GM21619 (cell line): ENCODE measurements at regions not wholly inside any gene's neighbourhood (a gene's known extent, or its start where the extent isn't known, plus 50 kb on each side); places are given as distances from the start of the nearest gene placed in this dataset.
"Not testable (repeated sequence)": the region's sequence is repeated elsewhere in the genome, so short reads cannot be mapped to it uniquely, and the experiment has no call there.

ENCODE experiments used
- ATAC-seq: cut with Tn5 transposase; IDR thresholded peaks from one replicate; pipeline ENCODE4 v1.9.1; 2021; ENCODE audit not compliant: unreplicated experiment

DNA sequence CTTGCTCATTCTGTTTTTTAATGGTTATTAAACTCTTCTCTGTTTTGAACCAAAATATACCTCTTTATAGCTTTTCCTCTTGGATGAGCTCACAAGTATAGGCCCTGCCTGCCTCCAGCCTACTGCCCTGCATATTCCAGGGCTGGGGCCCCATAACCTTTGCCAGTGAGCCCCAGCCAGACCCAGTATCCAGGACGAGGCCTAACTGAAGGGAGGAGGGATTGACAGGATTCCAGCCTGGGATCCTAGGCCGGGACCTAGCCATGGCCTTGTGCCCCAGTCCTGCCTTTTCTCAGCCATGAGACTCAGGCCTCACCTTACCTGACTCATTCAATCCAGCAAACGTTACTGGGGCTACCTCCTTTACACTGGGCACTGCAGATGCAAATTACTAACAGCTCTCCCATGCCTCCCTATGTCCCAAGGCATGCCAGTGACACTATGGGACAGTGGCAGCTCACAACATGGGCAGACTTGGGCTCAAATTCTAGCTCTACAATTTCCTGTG is 159.2 kb downstream of the DDX1 start:
- ATAC-seq = no peak

DNA sequence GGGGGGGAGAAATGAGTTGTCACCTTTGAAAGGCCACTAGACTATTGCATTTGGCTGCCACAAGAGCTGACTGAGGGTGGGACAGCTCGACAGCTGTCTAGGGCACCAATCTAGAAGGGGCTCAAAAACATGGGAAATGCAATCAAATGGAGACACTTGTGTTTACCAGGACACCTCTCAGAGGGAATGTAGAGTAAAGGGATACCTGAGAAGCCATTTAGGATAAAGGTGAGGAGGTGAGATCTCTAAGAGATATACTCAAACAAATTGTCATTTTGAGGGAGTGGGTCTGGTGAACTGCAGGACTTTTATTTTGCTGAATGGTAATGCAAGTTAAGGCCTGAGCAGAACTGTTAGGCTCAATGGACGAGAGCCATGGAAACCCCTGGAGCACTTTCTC is 159.8 kb downstream of the DDX1 start:
- no peak for ATAC-seq

DNA sequence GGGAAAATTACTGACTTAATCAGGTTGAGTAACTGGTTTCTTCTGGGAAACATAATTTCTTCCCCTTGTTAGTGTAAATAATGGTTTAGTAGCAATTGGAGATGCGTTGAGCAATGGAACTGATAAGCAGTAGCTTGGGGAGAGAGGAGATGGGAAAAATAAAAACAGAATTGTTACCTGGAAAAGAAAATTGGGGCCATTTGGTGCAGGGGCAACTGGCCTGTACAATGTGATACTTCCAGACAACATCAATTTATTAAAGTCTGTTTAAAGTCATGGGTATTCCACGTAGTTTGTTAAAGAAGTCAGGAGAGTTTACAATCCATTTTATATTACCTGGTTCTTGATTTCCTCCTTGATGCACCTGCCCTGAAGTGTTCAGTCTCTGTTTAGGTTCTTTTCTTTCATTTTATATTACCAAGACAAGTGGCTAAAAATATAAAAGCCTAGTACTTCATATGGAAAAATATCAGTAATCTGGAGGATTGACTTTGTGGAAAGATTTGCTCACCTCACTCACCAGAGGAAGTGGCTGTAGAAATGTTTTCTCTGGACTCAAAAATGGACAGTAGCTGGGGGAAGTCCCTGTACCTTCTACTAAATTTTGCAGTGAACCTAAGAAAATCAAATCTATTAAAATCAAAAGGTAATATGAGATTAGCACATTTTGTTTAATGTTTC is 161.0 kb downstream of the DDX1 start:
- ATAC-seq = no peak

DNA sequence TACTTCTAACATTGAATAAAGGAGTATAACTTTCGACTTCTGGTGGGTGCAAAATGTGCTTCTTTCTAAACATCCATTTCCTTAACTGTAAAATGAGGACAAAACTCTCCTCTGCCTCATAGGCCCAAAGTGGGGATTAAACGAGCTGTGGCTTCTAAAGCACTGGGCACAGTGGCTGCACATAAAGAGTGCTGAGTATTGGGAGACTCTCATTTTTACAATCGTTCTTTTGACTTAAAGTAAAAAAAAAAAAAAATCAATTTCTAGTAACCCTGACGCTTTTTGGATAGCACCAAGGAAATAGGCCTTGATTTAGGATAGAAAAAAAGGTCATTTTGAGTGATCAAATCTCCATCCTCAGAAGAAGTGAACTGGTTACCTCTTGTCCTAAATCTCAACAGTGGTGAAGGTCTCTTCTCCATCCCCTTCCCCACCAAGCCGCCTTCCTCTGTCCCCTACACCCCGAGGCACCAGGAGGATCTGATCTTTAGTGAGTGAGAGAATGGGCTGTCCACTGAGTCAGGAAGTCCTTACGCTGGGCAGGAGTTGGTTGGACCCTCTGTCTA is 161.6 kb downstream of the DDX1 start:
- no peak for ATAC-seq

DNA sequence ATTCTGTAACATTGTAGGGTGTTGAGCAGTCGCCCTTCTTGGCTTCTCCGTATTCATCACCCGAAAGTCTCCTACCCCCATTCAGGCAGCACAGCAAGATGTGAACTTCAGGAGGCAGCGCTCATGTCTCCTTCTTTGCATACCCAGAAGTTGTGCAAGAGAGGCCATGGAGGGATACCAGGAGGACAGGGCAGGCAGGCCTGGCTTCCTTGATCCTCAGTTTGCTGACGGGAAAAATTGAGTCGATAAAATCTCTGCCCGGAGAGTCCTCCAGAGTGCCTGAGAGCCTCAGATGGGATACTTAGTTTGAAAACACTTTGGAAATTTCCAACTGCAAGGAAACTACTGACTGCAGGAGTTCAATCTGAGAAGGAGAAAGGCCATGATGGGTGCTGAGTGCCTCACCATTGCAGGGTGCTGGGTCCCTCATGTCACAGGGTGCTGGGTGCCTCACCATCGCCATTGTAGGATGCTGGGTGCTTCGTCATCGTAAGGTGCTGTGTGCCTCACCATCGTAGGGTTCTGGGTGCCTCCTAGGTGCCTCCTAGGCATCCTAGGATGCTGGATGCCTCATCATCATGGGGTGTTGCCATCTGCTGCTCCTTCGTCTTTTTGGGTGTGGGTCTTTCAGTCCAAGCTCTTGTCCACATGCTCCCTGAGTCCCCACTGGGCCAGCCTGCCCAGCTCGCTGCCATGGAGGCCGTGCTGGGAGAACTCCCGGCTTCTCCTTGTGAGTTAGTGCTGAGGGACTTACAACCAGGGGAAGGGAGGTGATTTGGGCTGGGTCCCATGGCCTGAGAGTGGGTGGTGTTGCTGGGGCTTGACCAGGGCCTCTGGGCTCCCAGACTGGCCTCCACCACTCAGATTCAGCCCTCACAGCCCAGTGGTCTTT is 162.4 kb downstream of the DDX1 start:
- ATAC-seq = no peak

DNA sequence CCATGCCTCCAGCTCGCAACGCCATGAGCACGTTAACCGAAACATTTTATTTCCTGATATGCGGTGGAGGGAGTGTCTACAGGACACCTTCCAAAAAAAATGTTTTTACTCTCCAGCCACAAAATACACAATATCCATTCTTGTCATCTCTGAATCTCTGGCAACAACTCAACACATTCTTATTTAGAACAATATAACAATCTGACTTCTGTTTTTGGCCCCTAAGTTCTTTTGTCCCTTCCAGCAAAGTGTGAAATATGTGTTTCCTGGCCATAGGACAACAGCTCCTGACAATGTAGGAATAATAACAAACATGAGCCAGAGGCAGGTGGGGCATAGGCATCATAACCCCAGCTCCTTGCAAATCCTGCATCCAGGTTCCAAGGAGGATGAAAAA is 163.0 kb downstream of the DDX1 start:
- no peak for ATAC-seq

DNA sequence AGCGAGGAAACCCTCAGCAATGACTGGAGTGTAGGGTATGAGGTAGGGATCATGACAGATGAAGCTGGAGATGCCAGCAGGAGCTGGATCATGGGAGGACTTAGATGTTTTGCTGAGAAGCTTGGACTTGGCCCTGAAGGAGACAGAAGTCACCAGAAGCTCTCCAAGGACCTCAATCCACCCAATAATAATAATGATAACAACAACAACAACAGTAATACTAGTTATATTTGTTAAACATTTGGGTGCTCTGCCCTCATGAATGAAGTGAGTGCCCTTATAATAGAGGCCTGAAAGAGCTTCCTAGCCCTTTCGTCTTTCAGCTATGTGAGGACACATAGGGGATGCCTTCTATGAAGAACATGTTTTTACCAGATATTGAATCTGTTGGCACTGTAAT is 163.9 kb downstream of the DDX1 start:
- no peak for ATAC-seq

DNA sequence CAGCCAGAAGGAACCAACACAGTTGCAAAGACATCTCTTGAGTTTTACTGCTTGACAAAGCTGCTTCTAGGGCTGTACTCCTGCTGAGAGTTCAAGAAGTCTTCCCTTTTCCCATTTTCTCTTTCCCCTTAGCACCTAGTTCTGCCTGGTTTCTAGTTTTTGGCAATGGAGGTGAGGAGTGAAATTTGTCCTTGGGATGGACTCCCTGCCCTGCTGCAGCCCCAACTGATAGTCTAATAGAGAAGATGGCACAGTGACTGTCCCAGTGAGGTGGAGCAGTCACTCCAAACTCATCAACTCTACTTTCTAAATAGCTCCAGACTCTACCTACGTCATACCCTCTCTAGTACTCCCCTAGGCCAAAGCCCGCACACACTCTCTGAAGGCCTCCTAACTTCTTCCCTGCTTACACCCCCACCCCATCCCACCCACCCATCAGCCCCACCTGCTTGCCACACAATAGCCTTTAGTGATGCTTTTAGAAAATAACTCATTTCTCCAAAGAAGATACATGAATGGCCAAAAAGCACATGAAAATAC is 164.4 kb downstream of the DDX1 start:
- no peak for ATAC-seq

DNA sequence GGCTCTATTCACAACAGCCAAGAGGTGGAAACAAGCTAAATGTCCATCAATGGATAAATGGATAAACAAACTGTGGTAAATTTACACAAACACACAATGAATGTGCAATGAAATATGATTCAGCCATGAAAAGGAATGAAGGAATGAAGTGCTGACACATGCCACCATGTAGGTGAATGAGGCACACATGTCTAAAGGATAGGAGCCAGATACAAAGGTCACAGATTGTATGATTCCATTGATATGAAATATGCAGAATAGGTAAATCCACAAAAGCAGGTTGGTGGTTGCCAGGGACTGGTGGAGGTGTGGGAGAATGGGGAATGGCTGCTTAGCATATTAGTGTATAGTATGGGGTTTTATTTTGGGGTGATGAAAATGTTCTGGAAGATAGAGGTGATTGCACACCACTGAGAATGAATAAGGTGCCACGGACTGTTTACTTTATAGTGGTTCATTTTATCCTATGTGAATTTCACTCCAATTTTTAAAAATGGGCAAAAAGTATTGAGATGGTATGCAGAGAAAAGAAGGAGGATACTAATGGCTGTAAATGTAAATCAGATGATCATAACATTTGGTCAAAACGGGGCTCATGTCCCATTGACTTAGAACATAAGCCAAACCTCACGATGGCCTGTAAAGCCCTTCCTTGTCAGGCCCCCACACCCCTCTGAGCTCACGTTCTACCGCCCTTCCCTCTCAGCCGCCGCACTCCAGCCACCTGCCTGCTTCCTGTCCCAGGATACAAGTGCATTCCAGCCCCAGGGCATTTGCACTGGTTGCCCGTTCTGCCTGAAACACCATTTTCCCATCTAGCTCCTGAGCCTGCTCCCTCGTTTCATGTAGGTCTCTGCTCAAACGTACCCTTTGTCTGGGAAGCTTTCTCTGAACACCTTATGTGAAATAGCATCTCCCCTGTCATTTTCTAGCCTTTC is 165.5 kb downstream of the DDX1 start:
- no peak for ATAC-seq

DNA sequence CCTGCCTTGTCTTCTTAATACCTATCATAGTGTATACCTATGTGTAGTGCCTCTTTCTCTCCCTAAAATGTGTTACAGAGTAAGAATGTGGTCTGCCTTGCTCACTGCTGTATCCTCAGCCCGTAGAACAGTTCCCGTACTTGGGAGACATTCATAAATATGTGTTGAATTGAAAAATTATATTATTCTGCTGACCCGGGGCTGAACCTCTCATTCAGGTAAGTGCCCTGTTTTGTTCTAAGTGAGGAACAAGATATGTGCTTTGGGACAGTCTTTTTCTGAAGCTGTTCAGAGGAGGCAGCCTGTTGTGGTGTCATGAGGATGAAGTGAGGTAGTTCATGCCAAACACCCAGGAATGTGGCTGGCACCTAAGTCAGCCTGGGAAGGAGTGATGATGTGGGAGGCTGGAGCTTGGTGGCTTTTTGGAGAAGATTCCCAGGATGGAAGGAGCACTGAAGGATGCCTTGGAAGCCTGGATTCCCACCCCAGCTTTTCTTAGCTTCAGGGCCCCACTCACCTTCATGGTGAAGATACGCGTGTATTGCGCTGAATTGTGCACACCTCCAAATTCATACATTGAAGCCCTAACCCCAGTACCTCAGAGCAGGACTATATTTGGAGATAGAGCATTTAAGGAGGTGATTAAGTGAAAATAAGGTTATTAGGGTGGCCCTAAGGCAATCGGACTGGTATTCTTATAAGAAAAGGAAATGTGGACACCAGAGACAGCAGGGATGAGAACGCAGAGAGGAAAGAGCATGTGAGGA is 166.3 kb downstream of the DDX1 start:
- no peak for ATAC-seq

DNA sequence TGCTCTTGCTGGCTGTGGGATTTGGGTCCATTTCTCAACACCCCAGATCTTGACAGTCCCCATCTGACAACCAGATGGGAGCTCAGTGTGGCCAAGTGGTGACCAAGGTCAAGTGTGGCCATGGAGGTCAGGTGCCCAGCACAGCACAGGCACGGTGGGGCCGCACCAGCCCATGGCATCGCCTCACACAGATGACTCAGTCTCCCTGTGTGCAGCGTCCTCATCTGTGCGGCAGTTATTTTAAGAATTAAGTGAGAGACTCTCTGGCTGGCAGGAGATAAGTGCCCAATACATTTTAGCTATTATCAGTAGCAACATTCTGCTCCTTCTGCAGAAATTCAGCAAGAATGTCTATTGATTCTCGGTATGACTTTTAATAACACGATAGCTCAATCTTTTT is 167.2 kb downstream of the DDX1 start:
- ATAC-seq = no peak

DNA sequence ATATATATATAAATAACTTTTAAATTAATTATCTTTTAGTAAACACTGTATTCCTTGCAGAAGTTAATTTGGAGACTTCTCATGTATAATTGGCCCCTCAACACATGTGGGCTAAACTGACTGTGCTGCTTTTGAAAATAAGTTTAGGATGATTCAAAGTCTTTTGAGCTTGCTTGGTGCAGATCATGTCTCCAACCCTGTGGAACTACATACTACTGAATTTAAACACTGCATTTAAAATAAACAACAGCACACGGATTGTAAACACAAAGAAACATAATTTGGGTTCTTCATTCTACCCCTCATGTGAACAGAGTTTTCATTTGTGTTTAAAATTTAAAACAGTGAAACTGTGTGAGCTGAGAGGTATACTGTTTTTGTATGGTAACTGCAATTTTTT is 167.7 kb downstream of the DDX1 start:
- ATAC-seq = no peak

DNA sequence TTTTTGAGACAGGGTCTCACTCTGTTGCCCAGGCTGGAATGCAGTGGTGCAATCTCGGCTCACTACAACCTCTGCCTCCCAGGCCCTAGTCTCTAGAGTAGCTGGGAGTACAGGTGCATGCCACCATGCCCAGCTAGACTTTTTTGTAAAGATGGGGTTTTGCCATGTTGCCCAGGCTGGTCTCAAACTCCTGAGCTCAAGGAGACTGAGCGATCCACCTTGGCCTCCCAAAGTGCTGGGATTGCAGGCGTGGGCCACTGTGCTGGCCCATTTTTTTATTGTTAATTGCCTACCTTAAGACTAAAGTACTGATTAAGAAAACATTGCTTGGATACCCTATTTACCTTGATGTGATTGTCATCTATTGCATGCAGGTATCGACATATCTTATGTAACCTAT is 168.1 kb downstream of the DDX1 start:
- ATAC-seq = not testable (repeated sequence)

DNA sequence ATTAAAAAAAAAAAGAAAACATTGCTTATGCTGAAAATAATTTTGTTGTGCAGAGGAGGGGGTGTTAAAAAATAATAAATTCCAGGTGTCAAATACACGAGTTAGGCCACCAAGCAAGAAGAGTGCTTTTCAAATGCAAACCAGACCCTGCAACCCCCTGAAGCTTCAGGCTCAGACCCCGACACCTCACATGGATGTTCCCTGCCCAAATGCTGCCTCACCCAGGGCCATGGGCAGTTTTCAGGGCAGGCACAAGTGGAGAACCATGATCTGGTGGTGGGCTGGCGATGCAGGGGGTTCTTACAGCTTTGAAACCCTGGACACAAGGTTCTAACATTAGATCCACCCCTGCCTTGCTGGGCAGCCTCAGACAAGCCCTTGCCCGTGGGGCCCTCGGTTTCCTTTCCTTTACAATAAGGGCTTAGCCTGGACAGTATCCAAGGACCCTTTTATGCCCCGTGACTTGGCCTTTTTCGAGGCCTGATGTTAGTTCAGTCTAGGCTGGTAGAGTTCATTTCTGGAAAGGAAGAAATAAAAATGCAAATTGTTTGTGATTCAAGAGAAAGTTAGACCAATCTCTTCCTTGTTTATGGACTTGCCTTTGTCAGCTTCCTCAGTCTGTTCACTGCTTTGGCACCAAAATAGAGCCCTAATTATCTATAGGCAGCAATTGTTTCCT is 168.7 kb downstream of the DDX1 start:
- ATAC-seq = no peak

DNA sequence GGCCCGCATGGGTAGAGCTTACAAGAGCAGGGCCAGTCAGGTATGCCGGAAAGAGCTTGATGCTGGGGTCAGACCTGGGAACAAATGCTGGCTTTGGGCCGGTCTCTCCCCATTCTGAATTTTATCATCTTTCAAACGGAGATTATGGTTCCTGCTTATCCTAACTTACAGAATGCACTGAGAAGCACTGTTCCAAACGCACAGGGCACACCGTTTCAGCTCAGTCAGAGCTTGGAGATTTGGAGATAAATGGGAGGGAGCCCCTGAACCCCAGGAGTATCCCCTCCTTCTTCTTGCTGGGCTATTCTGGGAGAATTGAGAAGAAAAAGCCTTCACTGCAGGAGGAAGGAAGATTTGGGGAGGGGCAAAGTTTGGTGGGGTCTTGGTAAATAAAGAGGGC is 169.4 kb downstream of the DDX1 start:
- no peak for ATAC-seq

DNA sequence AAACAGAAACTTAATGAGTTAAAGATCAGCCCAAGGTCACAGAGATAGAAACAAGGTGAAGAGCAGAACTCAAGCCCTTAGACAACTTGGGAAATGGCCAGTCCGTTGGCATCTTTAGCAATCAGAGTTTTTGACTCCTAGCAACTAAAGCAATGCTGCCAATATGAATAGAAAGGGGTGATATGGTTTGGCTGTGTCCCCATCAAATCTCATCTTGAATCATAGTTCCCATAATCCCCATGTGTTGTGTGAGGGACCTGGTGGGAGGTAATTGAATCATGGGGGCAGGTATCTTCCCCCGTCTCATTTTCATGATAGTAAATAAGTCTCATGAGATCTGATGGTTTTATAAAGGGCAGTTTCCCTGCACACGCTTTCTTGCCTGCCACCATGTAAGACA is 170.2 kb downstream of the DDX1 start:
- no peak for ATAC-seq

DNA sequence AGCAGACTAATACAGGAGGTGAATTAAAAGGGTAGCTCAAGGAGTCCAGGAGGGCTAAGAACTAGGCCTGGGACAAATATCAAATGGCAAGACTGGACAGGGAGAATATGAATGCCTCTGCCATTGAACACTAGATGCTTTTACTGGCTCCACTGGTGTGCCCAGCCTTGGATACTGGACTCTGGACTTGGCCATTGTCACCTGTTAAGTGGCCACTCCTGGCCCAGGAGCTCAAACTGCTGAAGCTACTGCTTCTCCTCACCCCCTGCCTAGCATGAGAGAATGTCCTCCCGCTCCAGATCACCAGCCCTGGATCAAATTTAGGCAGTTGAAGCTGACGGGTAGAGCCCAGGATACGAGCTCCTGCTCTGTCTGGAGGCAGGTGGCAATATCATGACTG is 170.8 kb downstream of the DDX1 start:
- no peak for ATAC-seq

DNA sequence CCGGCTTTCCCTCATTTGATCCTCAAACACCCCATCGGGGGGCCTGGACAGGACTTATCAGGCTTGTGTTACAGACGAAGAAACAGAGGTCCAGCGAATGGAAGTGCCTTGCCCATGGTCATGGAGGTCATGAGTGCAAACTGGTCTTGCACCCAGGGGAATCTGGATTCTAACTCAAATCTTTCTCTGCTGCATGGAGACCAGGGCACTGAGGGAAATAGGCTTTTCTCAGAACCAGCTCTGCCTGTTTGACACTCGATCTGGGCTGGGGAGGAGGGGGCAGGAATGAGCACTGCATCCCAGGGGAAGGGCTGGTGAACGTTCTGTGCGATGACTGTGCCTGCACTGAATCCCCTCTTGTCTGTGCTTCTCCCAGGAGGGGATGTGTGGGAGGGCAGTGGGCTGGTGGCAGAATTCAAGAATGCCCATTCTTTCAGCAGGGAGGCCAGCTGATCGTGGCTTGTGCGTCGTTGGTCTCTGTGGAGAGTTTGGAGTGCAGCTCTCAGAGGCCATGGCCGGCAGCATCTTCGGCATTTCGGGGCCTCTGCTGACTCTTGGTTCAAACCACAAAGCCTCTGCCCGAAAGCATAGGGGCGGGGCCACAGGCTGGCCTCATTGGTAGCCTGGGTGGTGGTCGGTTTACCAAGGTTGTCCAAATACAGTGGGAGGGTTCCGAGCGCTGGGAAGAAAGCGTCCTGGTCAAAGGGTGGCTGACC is 171.6 kb downstream of the DDX1 start:
- ATAC-seq = no peak
